ENCODE measurements at regions not wholly inside any gene's neighbourhood (a gene's known extent, or its start where the extent isn't known, plus 50 kb on each side); places are given as distances from the start of the nearest gene placed in this dataset.

DNA sequence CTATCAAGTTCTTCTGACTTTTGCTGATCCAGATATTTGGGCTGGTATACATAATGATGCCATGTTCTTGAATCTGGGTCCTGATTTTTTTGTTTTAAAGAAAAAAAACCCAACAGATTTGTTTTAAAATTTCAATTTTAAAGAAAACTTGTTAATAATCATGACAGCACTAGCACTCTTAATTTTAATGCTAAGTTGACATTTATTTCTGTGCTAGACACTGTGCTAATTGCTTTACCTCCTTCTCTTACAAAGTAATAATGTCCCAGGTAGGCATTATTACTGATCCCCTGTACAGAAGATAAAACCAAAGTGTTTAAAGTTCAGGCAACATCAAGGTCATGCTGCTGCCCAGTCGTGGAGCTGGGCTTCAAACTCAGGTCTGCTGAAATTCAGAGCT, 101.9 kb downstream of the ZNF608 start:
- no peak for DNase-seq

GRCh38 chr5:124644138-124644537, 102.3 kb downstream of the ZNF608 start:
- DNase-seq: no peak

DNA sequence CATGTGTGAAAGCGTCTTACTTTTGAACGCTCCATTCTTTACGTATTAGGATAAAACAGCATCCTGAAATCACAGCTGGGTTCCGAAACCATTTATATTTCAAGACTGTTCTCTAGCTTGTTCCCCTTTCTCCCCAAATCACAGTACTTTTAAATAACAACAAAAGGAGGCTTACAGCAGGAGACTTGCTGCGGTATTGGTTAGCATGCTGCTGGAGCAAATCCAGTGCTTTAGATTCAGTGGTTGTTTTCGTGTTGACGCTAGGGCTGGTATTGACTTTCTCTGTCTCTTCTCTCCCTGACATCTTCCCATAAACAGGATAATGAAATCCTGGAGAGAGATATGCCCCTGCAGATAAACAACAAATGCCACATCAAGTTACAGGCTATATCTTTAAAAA, 103.1 kb downstream of the ZNF608 start:
- no peak for DNase-seq

GRCh38 chr5:124642151-124642550, 104.3 kb downstream of the ZNF608 start:
- no peak for DNase-seq

DNA sequence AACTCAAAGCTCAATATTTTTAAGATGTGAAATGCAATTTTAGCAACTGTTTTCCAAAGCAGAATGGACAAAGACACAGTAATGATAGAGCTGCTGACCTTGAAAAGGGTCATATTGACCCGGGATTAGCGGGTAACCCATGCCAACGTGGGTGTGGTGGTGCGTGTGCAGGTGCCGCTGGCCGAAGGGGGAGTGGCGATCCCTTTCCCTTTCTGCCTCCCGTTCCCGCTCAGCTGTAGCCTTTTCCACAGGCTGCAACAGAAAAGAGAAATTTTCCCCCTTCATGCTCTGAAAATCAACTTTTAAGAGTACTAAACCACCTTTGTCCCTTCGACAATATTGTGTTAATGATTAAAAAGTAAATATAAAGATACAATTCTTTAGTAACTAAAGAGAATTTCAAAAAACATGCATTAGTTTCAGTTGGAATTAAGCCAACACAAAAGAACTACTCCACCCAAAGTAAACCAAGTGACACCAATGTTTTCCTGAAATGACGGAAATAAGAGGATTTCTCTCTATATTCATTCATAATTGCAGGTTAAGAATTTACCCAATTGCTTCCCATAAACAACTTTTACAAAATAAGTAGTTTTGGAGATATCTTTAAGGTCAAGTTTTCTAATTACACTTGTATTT, 105.2 kb downstream of the ZNF608 start:
- DNase-seq: no peak

GRCh38 chr5:124639095-124639665, 107.3 kb downstream of the ZNF608 start:
- no peak for DNase-seq

- DNase-seq: no peak
Measured at GRCh38 chr5:124637011-124637410, 109.4 kb downstream of the ZNF608 start.

- DNase-seq: no peak
Measured at GRCh38 chr5:124634741-124635323, 111.6 kb downstream of the ZNF608 start.

DNA sequence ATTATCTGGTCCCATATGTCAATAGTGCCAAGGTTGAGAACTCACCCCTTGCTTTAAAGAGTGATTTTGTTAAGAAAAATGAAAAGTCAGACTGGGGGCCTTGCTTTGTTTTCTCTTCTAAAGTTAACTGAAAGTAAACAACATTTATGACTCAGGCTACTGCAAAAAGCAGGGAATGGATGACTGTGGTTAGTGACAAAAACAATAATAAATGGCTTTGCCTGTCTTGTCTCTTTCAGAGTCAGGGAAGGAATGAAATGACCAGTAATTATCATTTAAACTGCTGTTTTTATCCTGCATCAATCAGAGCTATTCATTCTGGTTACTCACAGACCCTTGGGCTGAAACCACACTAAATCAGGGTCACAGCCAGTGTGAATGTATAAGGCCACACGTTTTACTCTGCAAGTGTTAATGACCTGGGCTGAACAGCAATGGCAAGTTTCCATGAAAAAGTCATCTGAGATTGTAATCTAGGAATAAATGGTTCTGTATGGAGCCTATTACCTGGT, 112.2 kb downstream of the ZNF608 start:
- DNase-seq: no peak

DNA sequence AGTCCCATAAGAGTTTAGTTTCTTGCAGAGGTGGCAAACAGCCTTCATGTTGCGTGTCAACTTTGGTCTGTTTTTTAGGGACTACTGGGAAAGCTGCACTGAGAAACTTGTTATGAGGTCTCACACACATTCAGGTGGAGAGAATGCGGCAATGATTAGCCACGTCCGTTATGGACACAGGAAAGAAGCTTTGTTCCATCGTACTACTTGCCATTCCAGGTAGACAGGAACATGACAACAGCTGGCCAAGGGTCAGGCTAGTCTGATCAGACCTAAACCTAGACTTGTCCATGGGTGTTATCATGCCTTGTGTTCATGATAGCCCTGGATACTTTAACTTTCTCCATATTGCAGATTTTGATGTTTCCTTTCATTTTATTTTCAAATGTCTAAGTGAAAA, 113.2 kb downstream of the ZNF608 start:
- DNase-seq: no peak

GRCh38 chr5:124631874-124632550, 114.4 kb downstream of the ZNF608 start:
- no peak for DNase-seq

GRCh38 chr5:124630767-124631704, 115.4 kb downstream of the ZNF608 start:
- DNase-seq: no peak

GRCh38 chr5:124628721-124629596, 117.5 kb downstream of the ZNF608 start:
- no peak for DNase-seq

DNA sequence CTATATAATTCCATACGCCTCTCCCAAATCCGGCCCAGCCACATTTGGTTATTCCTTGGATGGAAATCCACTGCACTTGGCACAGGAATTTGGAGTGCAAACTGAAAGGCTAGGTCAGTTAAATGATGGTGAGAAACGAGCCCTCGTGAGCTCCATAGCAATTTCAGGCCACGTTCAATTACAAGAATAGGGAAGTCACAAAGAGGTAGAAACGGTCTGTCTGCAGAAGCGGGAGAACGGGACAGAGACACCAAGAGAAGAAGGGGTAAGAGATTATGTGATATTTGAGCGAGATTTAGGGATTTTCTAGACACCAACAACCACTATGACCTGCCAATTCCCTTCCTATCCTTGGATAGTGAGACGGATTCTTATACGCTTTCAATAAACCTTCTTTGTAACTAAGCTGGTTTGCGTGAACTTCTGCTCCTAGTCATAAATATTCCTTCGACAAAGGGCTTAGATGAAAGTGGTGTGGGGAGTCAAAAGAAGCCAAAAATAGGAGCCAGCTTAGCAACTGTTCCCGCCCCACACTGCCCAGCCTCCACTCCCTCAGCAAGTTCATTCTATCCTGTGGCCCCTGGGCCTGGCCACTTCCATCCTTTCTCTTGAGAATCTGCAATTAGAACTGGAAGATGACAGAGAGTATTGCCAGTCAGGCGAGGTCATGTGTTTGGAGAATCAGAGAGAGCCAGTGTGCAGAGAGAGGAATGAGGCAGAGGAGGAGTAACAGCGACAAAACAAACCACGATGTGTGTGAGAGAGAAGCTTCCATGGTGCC, 118.4 kb downstream of the ZNF608 start:
- DNase-seq: no peak

DNA sequence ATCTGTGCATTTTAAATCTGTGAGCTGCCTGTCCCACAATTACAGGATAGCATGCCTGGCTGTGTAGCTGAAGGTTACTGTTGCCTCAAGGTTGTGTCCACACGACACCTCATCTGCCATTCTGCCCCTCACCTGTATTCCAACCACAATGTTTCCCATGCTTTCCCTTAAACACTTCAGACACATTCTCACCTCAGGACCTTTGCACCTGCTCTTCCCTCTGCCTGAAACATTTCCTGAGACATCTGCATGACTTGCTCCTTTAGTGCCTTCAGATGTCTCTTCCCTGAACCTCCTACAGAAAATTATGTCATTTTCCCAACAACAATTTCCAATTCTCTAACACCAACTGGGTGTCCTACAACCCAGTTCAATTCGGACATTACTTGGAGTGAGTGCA, 120.4 kb downstream of the ZNF608 start:
- no peak for DNase-seq

- no peak for DNase-seq
Measured at GRCh38 chr5:124623265-124623664, 123.2 kb downstream of the ZNF608 start.

DNA sequence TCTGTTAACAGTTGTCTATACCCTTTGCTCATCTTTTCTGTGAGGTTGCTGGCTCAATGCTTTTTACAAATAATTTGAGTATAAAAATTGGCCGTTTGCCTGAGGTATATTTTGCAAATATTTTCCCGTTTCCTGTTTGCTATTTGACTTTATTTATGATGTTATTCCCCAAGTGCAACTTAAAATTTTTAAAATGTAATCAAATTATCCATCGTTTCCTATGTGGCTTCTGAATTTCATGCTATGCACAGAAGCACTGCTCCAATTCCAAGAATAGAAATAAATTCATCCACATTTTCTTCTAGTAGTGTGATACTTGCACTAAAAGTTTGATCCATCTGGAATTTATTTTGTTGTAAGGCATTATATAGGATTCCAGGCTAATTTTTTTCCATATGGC, 123.6 kb downstream of the ZNF608 start:
- no peak for DNase-seq

DNA sequence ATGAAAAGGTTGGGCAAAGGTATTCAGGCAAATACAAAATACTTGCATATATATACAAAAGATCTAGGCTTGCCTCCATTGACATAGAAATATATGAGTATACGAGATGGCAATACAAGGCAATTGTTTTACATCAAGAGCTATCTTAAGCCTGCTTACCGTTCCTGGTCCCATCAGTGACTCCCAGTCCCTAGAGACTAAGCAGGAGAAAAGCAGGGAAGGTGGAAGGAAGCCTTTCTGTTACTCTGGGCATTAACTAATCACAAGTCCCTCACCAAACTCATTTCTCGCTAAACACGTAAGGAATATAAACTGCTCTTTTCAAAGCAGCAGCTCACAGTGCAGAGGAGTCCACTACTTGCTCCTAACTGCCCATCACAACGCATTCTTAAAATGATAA, 125.2 kb downstream of the ZNF608 start:
- DNase-seq: no peak

GRCh38 chr5:124620743-124621142, 125.7 kb downstream of the ZNF608 start:
- no peak for DNase-seq

DNA sequence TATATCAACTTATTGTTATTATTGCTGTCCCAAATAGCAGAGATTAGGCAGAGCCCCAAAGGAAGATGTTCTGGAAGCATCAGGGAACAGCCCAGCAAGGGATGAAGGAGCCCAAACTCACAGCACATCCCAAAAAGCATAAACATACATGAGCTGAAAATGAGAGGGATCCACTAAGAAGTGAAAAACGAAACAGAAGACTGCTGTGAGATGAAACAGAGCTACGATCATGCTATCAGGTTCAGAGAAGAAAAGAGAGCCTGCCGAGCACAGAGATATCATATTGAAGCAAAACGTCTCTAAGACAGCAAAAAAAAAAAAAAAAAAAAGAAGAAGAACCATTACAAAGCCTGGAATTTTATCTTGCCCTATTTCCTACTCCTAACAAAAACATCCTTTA, 127.3 kb downstream of the ZNF608 start:
- no peak for DNase-seq

- DNase-seq: no peak
Measured at GRCh38 chr5:124617787-124618186, 128.7 kb downstream of the ZNF608 start.

Data from activated gamma-delta T cell treated with Interleukin-2 at 50 U/mL for 16 hours (primary cell).